Motor neuron (in vitro differentiated cells): ENCODE measurements at regions not wholly inside any gene's neighbourhood (a gene's known extent, or its start where the extent isn't known, plus 50 kb on each side); places are given as distances from the start of the nearest gene placed in this dataset.

Experiments used
- ATAC-seq, 8 experiments: fragments of 200-7000 bp; cut with Tn5 transposase; replicated peaks in 6 of 8; 2 replicates each; pipeline ENCODE4 v1.8.0; 2021; ENCODE audit warnings: mild to moderate bottlenecking in 8 of 8, moderate library complexity in 8 of 8
- H3K27ac ChIP-seq, 2 donors: fragments of 250-450 bp; sonication (Bioruptor Pico); 2 replicates each; pipeline ENCODE4 v1.9.0; 2021; ENCODE audit warnings: antibody characterized with exemption in 2 of 2, mild to moderate bottlenecking in 2 of 2, moderate library complexity in 1 of 2
- H3K4me1 ChIP-seq, 2 donors: fragments of 250-450 bp; sonication (Bioruptor Pico); replicated peaks in 1 of 2; 2 replicates each; pipeline ENCODE4 v1.6.1; 2021; ENCODE audit warnings: antibody characterized with exemption in 2 of 2, mild to moderate bottlenecking in 2 of 2, moderate library complexity in 1 of 2
- H3K4me3 ChIP-seq, 5 donors: fragments of 250-450 bp; sonication (Bioruptor Pico); 2 replicates each; pipeline ENCODE4 v1.9.0; 2021; ENCODE audit warnings: antibody characterized with exemption in 5 of 5, mild to moderate bottlenecking in 5 of 5, moderate library complexity in 4 of 5
- WGBS, 10 experiments: fragments of 450-650 bp; shearing (Covaris generic); methylation state at CpG; one replicate each; pipeline ENCODE4 v1.0.0; 2022; 5-methylcytosine and 5-hydroxymethylcytosine counted together
- in situ Hi-C, 9 experiments: fragments of 400-800 bp; cut with MboI; loops; one replicate each; pipeline ENCODE4 v1.15.0; 2021; ENCODE audit warnings: low sequenced_read_pairs in 9 of 9, low pct_unique_long_range_greater_than_20kb in 2 of 9; ENCODE audit not compliant: unreplicated experiment in 9 of 9

DNA sequence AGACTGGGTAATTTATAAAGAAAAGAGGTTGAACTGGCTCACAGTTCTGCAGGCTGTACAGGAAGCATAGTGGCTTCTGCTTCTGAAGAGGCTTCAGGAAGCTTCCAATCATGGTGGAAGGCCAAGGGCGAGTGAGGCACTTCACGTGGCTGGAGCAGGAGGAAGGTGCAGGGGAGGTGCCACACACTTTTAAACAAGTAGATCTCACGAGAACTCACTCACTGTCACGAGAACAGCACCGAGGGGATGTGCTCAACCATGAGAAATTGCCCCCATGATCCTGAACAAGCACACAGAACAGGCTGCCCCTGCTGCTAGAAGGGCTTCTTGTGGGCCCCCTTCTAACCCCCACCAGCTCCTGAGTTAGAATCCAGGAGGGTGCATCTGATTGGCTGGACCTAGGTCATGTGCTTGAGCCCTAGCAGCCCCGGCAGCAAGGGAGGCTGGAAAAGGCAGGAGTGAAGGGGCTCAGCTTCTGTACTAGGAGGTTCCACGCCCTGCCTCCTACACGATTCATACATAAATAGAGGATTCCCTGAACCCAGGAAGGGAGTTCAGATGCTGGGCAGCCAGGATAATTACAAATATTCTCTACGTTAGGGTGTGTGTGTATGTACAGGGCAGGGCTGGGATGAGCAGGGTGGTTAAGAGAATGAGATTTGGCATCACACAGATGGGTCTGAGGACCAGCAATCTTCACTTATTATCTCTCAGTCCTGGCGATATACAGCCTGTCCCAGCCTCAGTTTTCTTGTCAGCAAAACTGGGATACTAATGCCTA, 72.8 kb upstream of the ATP5PO start:
- Histone ChIP-seq H3K4me1 (no peaks in the 10 kb centered on the region), H3K4me3 (no peak overlapping the region), H3K27ac (no peak overlapping the region)
- WGBS, 10 experiments: 50 to 100% (median 87%) methylated on average over 1 to 6 of the region's 10 CpGs; no CpG with 5 or more reads in 1 of the 10 experiments
- peak in 3 of 8 experiments; percentile 36 to 76 (median 72) for ATAC-seq
- in situ Hi-C loops: no loop called here

DNA sequence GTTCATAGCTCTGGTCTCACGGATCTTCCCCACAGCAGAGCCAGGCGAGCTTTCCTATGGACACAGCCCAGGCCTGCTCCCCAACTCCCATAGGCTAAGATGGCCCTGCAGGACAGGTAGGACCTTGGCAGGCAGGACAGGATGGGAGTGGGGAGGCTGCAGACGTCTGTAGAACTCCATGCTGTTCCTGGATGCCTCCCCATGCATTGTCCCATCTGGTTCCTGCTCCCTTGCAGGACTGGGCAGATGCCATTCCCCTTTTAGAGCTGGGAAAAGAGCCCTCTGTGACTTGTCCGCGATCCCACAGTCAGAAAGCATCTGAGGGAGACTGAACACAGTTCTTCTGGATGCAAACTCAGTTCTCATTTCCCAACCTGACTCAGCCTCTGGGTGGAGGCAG, 71.9 kb upstream of the ATP5PO start:
- WGBS, 10 experiments: 30 to 100% (median 57%) methylated on average over 2 of the region's 5 CpGs; no CpG with 5 or more reads in 6 of the 10 experiments
- no peak overlapping the region for H3K4me3 ChIP-seq
- H3K27ac ChIP-seq: no peak overlapping the region
- no peaks in the 10 kb centered on the region for H3K4me1 ChIP-seq
- no peak for ATAC-seq
- in situ Hi-C loops: no loop called here

DNA sequence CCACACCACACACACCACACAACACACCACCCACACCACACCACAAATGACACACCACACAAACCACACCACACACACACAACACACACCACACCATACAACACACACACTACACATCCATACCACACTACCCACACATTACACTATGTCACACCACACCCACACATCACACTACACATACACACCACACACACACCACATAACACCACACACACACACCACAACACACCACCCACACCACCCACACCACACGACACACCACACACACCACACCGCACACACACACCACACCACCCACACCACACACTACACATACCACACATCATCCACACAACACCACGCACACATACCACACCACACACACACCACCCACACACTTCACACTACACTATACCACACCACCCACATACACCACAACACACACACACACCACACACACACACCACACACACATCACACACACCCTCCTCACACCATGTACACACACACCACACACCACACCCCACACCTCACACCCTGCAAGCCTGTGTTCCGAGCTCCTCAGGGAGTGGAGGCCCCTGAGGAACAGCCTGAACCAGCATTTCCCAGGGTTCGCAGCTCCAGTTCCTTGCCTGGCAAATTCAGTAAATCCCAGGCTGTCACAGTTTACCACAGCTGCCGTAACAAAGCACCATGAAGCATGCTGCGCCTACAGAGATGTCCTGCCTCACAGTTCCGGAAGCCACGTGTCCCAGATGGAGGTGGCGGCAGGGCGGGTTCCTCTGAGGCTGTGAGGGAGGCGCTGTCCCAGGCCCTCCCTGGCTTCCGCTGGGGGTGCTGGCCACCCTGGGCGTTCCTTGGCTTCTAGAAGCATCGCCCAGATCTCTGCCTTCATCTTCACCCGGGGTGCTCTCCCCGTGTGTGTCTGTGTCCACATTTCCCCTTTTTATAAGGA, 69.8 kb upstream of the ATP5PO start:
- Histone ChIP-seq H3K27ac (no peak overlapping the region), H3K4me1 (no peaks in the 10 kb centered on the region), H3K4me3 (no peak overlapping the region)
- 78 to 96% (median 80%) methylated on average over 1 to 10 of the region's 17 CpGs; no CpG with 5 or more reads in 3 of the 10 experiments for WGBS, 10 experiments
- in situ Hi-C loops: no loop called here
- no peak for ATAC-seq

DNA sequence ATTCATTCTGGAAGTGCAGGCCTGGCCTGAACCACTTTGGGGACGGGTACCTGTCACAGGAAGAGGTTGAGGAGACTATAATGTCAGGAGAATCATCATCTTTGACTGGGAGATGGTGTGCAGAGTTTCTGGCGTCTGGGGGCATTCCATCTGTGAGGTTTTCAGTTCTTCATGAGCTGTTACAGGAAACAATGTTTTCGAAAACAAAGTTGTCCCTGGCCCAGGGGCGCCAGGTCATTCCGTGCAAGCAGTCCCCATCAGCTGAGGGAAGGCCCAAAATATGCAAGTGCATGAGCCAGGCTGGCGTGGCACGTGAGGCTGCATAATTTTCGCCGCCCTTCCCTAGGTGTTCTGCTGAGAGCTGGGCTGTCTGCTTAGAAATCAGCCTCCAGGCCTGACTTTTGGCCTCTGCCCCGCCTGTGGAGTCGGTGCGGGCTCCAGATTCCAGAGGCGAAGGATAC, 68.4 kb upstream of the ATP5PO start:
- Histone ChIP-seq H3K4me3 (no peak overlapping the region), H3K4me1 (no peaks in the 10 kb centered on the region), H3K27ac (no peak overlapping the region)
- peak in 4 of 8 experiments; percentile 17 to 59 (median 42) for ATAC-seq
- WGBS, 10 experiments: 50 to 100% (median 68%) methylated on average over 1 to 6 of the region's 13 CpGs; no CpG with 5 or more reads in 4 of the 10 experiments
- in situ Hi-C loops: no loop called here

DNA sequence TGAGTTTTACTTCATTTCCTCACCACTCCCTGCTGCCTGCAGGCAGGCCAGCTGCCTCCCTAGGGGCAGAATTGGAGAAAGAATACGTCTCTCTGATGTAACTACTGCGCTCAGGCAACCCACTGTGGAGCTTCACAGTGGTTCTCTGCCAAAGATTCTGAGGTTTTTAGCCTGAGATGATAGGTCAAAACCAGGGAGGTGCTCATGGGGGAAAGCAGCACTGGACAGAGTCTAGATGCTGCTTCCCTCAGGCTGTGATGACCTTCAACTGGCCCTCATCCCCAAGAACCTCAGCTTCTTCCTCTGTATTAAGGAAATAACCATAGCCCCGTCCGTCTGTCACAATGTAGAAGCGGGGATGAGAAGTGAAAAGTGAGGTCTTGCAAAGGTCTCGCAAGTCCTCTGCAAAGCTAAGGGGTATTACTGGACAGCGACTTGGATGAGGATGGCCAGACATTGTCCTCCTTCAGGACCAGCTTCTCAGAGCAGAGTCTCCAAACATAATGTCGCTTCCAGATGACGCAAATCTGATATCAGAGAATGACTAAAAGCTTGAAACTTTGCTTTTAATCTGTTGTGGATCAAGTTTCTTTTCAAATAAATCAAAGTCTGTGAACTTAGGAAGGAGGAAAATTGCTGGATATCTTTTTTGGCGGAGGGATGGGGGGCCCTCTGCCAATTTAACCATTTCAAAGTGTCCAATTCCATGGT, 65.9 kb upstream of the ATP5PO start:
- in situ Hi-C loops: no loop called here
- ATAC-seq: no peak
- 55 to 100% (median 81%) methylated on average over 1 to 10 of the region's 10 CpGs; no CpG with 5 or more reads in 1 of the 10 experiments for WGBS, 10 experiments
- Histone ChIP-seq H3K27ac (no peak overlapping the region), H3K4me1 (peaks cover 0 to 7% of the 10 kb centered on the region in 2 donors), H3K4me3 (no peak overlapping the region)

DNA sequence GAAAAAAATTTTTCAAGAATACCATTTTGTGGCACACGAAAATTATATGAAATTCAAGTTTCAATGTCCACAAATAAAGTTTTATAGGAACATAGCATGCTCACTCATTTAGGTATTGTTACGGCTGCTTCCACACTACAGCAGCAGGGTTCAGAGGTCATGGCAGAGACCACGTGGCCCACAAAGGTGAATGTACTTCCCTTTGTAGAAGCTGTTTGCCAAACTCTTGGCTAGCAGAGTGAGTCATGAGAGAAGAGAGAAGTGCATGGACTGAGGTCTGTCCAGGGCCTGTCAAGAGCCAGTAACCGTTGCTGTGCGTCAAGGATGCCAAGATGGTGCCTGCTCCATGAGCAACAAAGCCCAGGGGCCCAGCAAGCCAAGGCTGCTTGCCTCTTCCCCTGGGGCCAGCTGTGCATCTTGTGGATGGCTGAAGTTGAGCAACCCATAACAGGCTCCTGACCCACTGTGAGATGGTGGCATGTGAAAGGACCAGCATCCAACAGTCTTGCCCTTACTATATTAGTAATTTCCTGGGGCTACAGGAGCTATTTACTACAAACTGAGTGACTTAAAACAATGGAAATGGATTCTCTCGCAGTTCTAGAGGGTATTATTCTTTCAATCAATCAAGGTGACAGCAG, 64.8 kb upstream of the ATP5PO start:
- no peak for ATAC-seq
- Histone ChIP-seq H3K27ac (no peak overlapping the region), H3K4me3 (no peak overlapping the region), H3K4me1 (peaks cover 11 to 17% of the 10 kb centered on the region in 2 donors)
- in situ Hi-C loops: no loop called here
- 68 to 93% (median 83%) methylated on average over 2 to 6 of the region's 6 CpGs; no CpG with 5 or more reads in 1 of the 10 experiments for WGBS, 10 experiments

DNA sequence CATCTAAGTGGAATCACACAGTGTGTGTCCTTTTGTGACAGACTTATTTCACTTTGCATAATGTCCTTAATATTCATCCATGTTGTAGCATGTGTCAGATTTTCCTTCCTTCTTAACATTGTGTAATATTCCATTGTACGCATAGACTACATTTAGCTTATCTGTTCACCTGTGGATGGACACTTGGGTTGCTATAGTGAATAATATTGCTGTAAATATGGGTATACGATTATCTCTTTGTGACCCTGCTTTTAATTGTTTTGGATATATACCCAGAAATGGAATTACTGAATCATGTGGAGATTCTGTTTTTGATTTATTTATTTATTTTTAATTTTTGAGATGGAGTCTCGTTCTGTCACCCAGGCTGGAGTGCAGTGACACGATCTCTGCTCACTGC, 63.0 kb upstream of the ATP5PO start:
- Histone ChIP-seq H3K4me1 (peaks cover 16 to 21% of the 10 kb centered on the region in 2 donors), H3K4me3 (no peak overlapping the region), H3K27ac (no peak overlapping the region)
- ATAC-seq: no peak
- in situ Hi-C loops: no loop called here
- 88 to 100% (median 100%) methylated on average over 1 to 4 of the region's 4 CpGs; no CpG with 5 or more reads in 1 of the 10 experiments for WGBS, 10 experiments

DNA sequence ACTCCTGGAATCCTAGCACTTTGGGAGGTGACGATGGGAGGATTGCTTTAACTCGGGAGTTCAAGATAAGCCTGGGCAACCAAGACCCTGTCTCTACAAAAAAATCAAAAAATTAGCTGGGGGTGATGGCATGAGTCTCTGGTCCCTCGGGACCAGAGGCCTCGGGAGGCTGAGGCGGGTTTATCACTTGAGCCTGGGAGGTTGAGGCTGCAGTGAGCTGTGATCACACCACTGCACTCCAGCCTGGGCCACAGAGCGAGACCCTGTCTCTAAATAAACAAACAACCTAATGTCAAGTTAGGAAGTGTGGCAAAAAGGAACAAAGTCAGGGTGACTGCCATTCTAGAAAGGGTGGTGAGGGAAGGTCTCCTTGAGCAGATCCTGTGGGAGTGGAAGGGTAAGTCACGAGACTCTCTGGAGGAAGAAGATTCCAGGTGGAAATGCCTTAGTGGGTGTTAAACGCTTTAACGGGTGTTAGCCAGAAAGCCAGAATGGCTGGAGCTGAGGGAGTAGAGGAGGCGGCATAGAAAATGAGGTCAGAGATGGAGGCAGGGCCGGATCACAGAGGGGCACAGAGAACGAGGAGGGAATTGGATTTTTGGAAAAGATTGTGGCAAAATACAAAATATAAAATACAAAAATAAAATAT, 62.2 kb upstream of the ATP5PO start:
- 61 to 100% (median 93%) methylated on average over 3 to 10 of the region's 12 CpGs for WGBS, 10 experiments
- in situ Hi-C loops: no loop called here

DNA sequence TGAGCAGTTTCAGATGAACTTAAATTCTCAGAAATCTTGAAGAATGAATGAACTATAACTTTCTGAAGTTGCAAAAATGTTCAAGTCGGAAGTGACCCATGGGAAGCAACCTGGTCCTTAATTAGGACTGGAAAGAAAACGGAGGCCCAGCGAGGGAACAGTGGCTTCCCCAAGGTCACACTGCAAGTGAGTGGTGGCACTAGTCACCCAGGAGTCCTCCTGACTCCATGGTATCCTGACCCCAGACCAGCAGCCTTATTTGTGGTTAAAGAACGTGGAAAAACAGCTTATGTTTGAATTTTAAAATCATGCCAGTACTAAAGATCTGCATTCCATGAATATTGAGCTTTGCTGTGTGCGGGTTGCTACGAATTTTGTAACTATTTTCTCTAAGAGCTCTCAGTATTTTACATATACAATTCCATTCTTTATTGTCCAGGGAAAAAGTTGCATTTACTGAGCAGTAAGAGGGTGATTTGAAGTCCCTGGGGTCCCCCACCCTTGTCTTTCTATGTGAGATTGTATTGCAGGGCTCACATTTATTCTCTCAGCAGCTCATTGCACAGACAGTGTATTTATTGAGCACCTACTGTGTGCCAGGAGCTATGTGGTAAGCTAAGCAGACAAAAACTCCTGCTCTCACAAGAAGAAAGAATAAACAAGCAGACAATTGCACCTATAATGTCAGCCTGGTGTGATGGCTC, 61.6 kb upstream of the ATP5PO start:
- Histone ChIP-seq H3K4me1 (peaks cover 21 to 24% of the 10 kb centered on the region in 2 donors), H3K27ac (no peak overlapping the region), H3K4me3 (no peak overlapping the region)
- in situ Hi-C loops: no loop called here
- 0 to 66% (median 31%) methylated on average over 2 to 5 of the region's 6 CpGs; no CpG with 5 or more reads in 2 of the 10 experiments for WGBS, 10 experiments
- peak; percentile 3 to 73 (median 20) for ATAC-seq

More for the DNA sequence above, 62.2 kb upstream of the ATP5PO start:
- Histone ChIP-seq H3K4me1 (peaks cover 21 to 24% of the 10 kb centered on the region in 2 donors), H3K4me3 (no peak overlapping the region), H3K27ac (no peak overlapping the region)
- no peak for ATAC-seq

DNA sequence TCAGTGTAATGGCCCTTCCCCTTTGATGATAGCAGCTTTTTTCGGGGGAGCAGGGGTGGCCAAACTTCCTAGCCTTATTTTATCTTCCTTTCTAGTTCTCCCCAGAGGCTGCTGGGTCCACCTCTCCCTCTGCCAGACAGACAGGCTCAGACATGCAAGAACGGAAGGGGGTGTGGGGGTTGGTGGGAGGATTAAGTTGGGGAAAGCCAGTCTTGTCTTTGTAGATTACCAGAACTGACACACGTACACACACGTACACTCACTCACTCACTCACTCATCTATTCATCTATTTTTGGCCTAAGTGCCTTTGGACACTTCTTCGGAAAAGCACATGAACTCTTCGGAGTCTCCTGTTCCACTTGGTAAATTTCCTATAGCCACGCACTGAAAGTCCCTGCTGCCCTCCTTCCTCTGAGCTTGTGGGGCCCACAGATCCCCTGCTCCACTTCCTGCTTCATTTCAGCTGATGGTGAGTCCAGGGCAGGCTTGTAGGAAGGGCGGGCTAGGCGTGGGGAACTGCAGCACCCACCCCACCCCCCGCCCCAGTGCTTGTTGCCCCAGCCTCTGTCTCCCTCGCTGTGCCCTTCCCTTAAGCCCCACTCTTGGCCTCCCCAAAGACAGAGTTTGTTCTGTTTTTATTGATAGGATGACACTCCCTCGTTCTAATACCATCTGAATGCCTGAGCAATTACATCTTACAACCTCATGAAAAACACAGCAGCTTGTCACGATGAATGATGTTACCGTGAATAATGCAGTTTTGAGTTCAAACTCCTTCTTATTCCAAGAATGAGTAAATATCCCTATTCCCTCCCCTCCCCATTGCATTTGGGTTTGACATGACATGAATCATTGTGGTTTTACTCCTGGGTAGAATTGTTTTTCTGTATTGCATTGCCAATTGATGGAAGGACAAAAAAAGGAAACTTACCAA, 60.7 kb upstream of the ATP5PO start:
- ATAC-seq: peak; percentile 71 to 91 (median 88)
- Histone ChIP-seq H3K4me3 (no peak overlapping the region), H3K4me1 (peaks cover 21 to 24% of the 10 kb centered on the region in 2 donors), H3K27ac (peak overlapping the region in 1 of 2 donors; percentile 60)
- in situ Hi-C loops: no loop called here
- 5 to 87% (median 20%) methylated on average over 1 to 4 of the region's 14 CpGs; no CpG with 5 or more reads in 5 of the 10 experiments for WGBS, 10 experiments
